ENCODE measurements at regions not wholly inside any gene's neighbourhood (a gene's known extent, or its start where the extent isn't known, plus 50 kb on each side); places are given as distances from the start of the nearest gene placed in this dataset.

GRCh38 chr2:19198381-19198780, 160.0 kb downstream of the OSR1 start:
- intact Hi-C loops (cut with micrococcal nuclease): no loop called here
- no peak for DNase-seq (ENCODE audit: low read depth, low spot score)
- H3K4me2 ChIP-seq (ENCODE audit: insufficient read depth, low read length): no peak overlapping the region
- TF ChIP-seq CTCF (IDR thresholded peaks at IDR 0.05; ENCODE audit: extremely low read depth in 1 of 2, insufficient read depth in 1 of 2, low read depth in 1 of 2, low read length in 2 of 2) (no peak), FOS (IDR thresholded peaks at IDR 0.05; ENCODE audit: borderline replicate concordance, insufficient read depth, low read length) (no peak), MYC (IDR thresholded peaks at IDR 0.05; ENCODE audit: low read depth, low read length) (no peak), EZH2 (IDR thresholded peaks at IDR 0.05; ENCODE audit: borderline replicate concordance, low read depth, low read length, severe bottlenecking) (no peak), MAX (IDR thresholded peaks at IDR 0.05; ENCODE audit: insufficient read depth, insufficient read length) (no peak), POLR2AphosphoS5 (IDR thresholded peaks at IDR 0.05; ENCODE audit: insufficient read depth, low read depth, low read length) (no peak), POLR2A (IDR thresholded peaks at IDR 0.05; ENCODE audit: low read depth, low read length) (no peak), JUN (IDR thresholded peaks at IDR 0.05; ENCODE audit: borderline replicate concordance, insufficient read depth, insufficient read length, low read depth) (no peak), GATA2 (IDR thresholded peaks at IDR 0.05; ENCODE audit: insufficient read depth, insufficient read length, low read depth, low read length) (no peak)
- no peak overlapping the region for H3K9ac ChIP-seq (replicated peaks; ENCODE audit: extremely low read depth, insufficient read depth, low read length)
- H3K9me3 ChIP-seq (replicated peaks; ENCODE audit: control insufficient read depth, insufficient read depth, low read length): no peaks in the 10 kb centered on the region
- POLR2A ChIA-PET: no interaction called here
- H3K27ac ChIP-seq (ENCODE audit: insufficient read depth, low read depth, low read length): no peak overlapping the region
- FAIRE-seq: no peak
- no TSS peak for BruUV-seq (replicated peaks)
- no peak overlapping the region for H2AFZ ChIP-seq (ENCODE audit: low read depth, low read length)
- CTCF ChIA-PET: no interaction called here
- no peaks in the 10 kb centered on the region for H4K20me1 ChIP-seq (replicated peaks; ENCODE audit: control insufficient read depth, extremely low read depth, insufficient read depth, low read length)
- H3K4me1 ChIP-seq (ENCODE audit: control insufficient read depth, extremely low read depth, insufficient read depth, low read length): no peaks in the 10 kb centered on the region
- dilution Hi-C loops (cut with MboI; ENCODE audit: extremely low pct_ligation_motif_present, low sequenced_read_pairs): no loop called here
- H3K79me2 ChIP-seq (ENCODE audit: control insufficient read depth, insufficient read depth, low read length): no peaks in the 10 kb centered on the region
- H3K36me3 ChIP-seq (ENCODE audit: control insufficient read depth in 2 of 2, extremely low read depth in 1 of 2, insufficient read depth in 2 of 2, low read length in 2 of 2): no peaks in the 10 kb centered on the region
- no peaks in the 10 kb centered on the region for H3K9me1 ChIP-seq (replicated peaks; ENCODE audit: control insufficient read depth, extremely low read depth, insufficient read depth, low read length)
- H3K27me3 ChIP-seq (ENCODE audit: control insufficient read depth in 2 of 2, insufficient read depth in 2 of 2, low read length in 2 of 2): no peaks in the 10 kb centered on the region
- no peak overlapping the region for H3K4me3 ChIP-seq (replicated peaks in 1 of 3; ENCODE audit: insufficient read depth in 1 of 3, low read depth in 1 of 3, low read length in 3 of 3)

All from endothelial cell of umbilical vein (primary cell).